ENCODE measurements at regions not wholly inside any gene's neighbourhood (a gene's known extent, or its start where the extent isn't known, plus 50 kb on each side); places are given as distances from the start of the nearest gene placed in this dataset.

GRCh38 chr1:191698246-191698645, 460.0 kb upstream of the RGS18 start:
- no TSS peak for BruUV-seq (replicated peaks)
- WGBS (ENCODE audit: insufficient coverage, insufficient replicate concordance, low lambda C conversion rate, missing lambda C conversion rate): 0% methylated on average over 1 of the region's 1 CpG

More at GRCh38 chr1:191698246-191698645, 460.0 kb upstream of the RGS18 start:
- DNase-seq (ENCODE audit: low read depth, low spot score): no peak
- CTCF ChIA-PET: interaction anchor here (1.2 kb wide), 1 partner anchor 33 kb away, joined by 3 read pairs; no protein-coding TSS in a partner anchor
- H3K4me1 ChIP-seq (ENCODE audit: control insufficient read depth, insufficient read depth, low read length): no peaks in the 10 kb centered on the region
- H3K9me3 ChIP-seq (replicated peaks; ENCODE audit: control insufficient read depth, insufficient read depth, low read length): no peaks in the 10 kb centered on the region
- no peak for FAIRE-seq
- H4K20me1 ChIP-seq (ENCODE audit: control insufficient read depth, insufficient read depth): no peaks in the 10 kb centered on the region
- H3K4me2 ChIP-seq (ENCODE audit: control insufficient read depth, insufficient read depth): no peak overlapping the region
- H3K27ac ChIP-seq (ENCODE audit: control insufficient read depth, insufficient read depth): no peak overlapping the region
- TF ChIP-seq, protein P1, sequence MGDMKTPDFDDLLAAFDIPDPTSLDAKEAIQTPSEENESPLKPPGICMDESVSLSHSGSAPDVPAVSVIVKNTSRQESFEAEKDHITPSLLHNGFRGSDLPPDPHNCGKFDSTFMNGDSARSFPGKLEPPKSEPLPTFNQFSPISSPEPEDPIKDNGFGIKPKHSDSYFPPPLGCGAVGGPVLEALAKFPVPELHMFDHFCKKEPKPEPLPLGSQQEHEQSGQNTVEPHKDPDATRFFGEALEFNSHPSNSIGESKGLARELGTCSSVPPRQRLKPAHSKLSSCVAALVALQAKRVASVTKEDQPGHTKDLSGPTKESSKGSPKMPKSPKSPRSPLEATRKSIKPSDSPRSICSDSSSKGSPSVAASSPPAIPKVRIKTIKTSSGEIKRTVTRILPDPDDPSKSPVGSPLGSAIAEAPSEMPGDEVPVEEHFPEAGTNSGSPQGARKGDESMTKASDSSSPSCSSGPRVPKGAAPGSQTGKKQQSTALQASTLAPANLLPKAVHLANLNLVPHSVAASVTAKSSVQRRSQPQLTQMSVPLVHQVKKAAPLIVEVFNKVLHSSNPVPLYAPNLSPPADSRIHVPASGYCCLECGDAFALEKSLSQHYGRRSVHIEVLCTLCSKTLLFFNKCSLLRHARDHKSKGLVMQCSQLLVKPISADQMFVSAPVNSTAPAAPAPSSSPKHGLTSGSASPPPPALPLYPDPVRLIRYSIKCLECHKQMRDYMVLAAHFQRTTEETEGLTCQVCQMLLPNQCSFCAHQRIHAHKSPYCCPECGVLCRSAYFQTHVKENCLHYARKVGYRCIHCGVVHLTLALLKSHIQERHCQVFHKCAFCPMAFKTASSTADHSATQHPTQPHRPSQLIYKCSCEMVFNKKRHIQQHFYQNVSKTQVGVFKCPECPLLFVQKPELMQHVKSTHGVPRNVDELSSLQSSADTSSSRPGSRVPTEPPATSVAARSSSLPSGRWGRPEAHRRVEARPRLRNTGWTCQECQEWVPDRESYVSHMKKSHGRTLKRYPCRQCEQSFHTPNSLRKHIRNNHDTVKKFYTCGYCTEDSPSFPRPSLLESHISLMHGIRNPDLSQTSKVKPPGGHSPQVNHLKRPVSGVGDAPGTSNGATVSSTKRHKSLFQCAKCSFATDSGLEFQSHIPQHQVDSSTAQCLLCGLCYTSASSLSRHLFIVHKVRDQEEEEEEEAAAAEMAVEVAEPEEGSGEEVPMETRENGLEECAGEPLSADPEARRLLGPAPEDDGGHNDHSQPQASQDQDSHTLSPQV (IDR thresholded peaks at IDR 0.05): no peak
- TF ChIP-seq TBL1XR1 (IDR thresholded peaks at IDR 0.05; ENCODE audit: low read depth, low read length): no peak
- no peak for TF ChIP-seq RAD21 (IDR thresholded peaks at IDR 0.05; ENCODE audit: insufficient read depth, low read depth, low read length)
- no peak for TF ChIP-seq FOS (IDR thresholded peaks at IDR 0.05; ENCODE audit: borderline replicate concordance, extremely low read depth, insufficient read length)
- TF ChIP-seq SPI1 (IDR thresholded peaks at IDR 0.05; ENCODE audit: borderline replicate concordance, insufficient read depth, low read depth, low read length): no peak
- TF ChIP-seq STAT3 (IDR thresholded peaks at IDR 0.05; ENCODE audit: low read depth, low read length): no peak
- TF ChIP-seq PAX8 (IDR thresholded peaks at IDR 0.05): no peak
- no peak for TF ChIP-seq TCF3 (IDR thresholded peaks at IDR 0.05; ENCODE audit: borderline replicate concordance, insufficient read depth, low read depth, low read length)
- no peak for TF ChIP-seq RB1 (IDR thresholded peaks at IDR 0.05; ENCODE audit: borderline replicate concordance)
- no peak for TF ChIP-seq JUNB (IDR thresholded peaks at IDR 0.05)
- SMC1A ChIA-PET (ENCODE audit: uncharacterized antibody, unreplicated experiment): interaction anchor here (1.1 to 1.4 kb wide), 2 partner anchors 35 to 117 kb away, joined by 3 read pairs; no protein-coding TSS in a partner anchor
- H3K36me3 ChIP-seq (ENCODE audit: control insufficient read depth in 2 of 2, insufficient read depth in 2 of 2, low read length in 1 of 2): no peaks in the 10 kb centered on the region
- intact Hi-C loops (cut with micrococcal nuclease; ENCODE audit: unreplicated experiment): no loop called here
- RAD21 ChIA-PET (ENCODE audit: unreplicated experiment): no interaction called here
- H2AFZ ChIP-seq (ENCODE audit: control insufficient read depth, low read depth, low read length): no peak overlapping the region
- no peaks in the 10 kb centered on the region for H3K79me2 ChIP-seq (ENCODE audit: control insufficient read depth, insufficient read depth, low read length)
- H3K27me3 ChIP-seq (replicated peaks in 1 of 2; ENCODE audit: control insufficient read depth in 2 of 2, insufficient read depth in 2 of 2, low read length in 1 of 2): no peaks in the 10 kb centered on the region
- in situ Hi-C loops (cut with MboI): no loop called here
- POLR2A ChIA-PET: no interaction called here
- H3K4me3 ChIP-seq: no peak overlapping the region
- H3K9ac ChIP-seq (ENCODE audit: control insufficient read depth, insufficient read depth, low read length): no peak overlapping the region
- ATAC-seq: no peak

All from GM12878 (cell line).